Amygdala (tissue), 56 donors: ENCODE measurements at regions not wholly inside any gene's neighbourhood (a gene's known extent, or its start where the extent isn't known, plus 50 kb on each side); places are given as distances from the start of the nearest gene placed in this dataset.
"Not testable (repeated sequence)": the region's sequence is repeated elsewhere in the genome, so short reads cannot be mapped to it uniquely, and the experiment has no call there.

Experiments
- DNase-seq, 56 donors: peaks; one replicate each; lab custom pipeline; 2025; lab: John Stamatoyannopoulos, UW

DNA sequence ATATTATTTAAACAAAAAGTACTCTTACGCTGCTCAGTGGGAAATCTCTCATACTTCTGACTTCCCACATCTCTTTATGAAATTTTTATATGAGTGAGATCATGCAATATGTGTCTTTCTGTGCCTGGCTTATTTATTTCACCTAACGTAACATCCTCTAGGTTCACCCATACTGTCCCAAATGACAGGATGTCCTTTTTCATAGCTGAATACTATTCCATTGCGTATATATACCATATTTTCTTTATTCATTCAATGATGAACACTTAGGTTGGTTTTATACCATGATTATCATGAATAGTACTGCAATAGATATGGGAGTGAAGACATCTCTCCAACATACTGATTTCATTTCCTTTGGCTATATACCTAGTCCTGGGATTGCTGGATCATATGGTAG lies 57.8 kb upstream of the TPP2 start:
- no peak for DNase-seq

DNA sequence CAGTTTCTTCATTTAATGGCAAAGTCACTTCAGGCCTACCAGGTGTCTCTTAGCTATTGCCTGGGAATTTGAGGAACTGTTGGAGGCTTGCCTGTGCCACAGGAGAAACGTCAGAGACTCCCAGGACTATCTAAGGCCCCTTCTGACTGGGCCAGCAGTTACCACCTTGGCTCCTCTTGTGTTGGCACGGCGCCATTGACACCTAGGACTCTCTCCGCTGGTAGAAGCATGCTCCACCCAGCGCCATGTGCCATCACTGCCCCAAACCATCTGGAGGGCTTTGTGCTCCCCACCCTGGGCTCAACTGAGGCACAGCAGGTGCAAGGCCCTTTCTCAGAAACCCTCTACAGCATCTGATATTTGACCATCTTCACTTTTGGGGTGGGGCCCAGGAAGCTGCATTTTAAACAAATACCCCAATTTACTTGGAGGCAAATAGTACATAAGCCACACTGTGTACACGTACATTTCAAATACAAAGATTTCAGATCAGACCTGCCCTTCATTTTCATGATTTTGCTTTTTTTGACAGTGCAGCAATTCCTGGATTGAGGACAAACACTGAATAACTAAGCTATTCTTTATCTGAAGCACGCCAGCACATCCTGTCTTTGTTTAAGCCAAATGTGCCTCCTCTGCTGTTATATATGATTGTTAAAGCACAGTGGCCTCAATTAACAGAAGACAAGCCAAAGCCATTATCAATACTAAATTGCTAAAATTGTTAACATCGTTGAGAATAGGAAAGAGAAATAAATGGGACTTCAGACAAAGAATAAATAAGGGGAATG lies 59.9 kb upstream of the TPP2 start:
- no peak for DNase-seq

DNA sequence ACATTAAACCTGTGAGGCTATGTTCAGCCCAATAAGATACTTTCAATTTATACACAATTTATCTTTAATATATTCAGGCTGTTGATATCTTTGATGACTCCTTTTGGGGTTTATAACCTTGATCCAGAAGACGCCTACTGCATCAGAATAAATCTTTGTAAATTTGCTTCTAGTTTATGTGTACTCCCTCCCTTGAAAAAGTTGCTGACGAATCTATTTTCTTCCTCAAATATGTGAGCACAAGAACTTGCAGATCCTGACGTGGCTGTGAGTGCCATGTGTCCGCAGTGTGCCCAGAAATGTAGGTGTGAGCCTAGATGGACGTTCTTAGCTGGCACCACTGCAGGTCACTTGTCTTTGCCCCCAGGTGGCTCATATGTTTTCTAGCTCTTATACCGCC lies 60.6 kb upstream of the TPP2 start:
- DNase-seq = no peak

DNA sequence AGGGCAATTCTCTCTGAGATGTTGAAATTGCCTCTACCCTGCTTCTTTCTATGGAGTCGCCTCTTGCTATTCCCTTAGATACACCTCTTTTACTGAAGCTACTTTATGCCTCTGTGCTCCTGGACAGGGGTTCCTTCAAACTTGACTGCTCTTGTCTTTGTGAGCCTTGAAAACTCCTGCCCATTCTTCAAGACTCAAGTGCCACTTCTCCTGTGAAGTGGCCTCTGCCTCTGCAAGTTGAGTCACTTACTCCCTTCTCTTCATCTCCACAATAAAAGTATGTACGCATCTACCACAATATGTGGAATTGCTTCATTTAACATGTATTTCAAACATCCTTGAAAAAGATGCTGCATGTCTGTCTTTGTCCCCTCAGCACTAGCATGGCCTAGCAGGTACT lies 66.0 kb upstream of the TPP2 start:
- no peak for DNase-seq

DNA sequence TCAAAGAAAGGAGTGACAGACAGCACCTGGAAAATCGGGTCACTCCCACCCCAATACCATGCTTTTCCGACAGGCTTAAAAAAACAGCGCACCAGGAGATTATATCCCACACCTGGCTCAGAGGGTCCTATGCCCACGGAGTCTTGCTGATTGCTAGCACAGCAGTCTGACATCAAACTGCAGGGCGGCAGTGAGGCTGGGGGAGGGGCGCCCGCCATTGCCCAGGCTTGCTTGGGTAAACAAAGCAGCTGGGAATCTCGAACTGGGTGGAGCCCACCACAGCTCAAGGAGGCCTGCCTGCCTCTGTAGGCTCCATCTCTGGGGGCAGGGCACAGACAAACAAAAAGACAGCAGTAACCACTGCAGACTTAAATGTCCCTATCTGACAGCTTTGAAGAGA lies 74.5 kb upstream of the TPP2 start:
- DNase-seq = not testable (repeated sequence)

GRCh38 chr13:102517959-102518358 lies 78.8 kb upstream of the TPP2 start:
- no peak for DNase-seq

GRCh38 chr13:102510072-102510471 lies 86.7 kb upstream of the TPP2 start:
- DNase-seq = no peak

DNA sequence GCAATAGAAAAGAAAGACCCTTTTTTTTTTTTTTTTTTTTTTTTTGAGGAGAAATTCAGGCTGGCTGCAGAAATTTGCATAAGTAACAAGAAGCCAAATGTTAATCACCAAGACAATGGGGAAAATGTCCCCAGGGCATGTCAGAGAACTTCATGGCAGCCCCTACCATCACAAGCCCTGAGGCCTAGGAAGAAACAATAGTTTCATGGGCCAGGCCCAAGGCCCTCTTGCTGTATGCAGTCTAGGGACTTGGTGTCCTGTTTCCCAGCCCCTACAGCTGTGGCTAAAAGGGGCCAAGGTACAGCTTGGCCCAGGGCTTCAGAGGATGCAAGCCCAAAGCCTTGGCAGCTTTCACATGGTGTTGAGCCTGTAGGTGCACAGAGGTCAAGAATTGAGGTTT lies 88.4 kb upstream of the TPP2 start:
- DNase-seq = no peak

DNA sequence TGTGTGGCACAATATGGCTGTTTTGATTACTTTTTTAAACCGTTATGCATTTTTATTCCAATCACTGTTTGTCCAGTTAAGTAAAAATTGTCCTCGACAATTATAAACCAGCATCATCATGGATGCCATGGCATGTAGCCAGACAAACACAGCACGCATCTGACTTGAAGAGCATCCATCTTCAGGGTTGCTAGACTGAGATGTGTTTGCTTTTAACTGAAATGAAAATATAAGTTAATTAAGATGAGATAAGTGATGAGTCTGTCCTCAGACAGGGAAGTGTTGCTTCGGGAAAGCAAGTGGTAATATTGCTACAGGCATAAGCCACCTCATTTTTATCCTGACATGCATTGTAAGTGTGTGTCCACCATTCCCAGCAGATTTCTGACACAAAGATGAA lies 92.8 kb upstream of the TPP2 start:
- DNase-seq = no peak

DNA sequence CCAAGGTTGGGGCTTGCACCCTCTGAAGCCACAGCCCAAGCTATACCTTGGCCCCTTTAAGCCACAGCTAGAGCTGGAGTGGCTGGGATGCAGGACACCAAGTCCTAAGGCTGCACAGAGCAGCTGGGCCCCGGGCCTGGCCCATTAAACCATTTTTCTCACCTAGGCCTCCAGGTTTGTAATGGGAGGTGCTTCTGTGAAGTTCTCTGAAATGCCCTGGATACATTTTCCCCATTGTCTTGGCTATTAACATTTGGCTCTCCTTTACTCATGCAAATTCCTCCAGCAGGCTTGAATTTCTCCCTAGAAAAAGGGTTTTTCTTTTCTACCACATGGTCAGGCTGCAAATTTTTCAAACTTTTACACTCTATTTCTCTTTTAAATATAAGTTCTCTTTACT lies 93.8 kb upstream of the FGF14 start:
- DNase-seq = no peak

- peak in 11 of 56 donors; percentile 0 to 50 (median 16) for DNase-seq
Measured at GRCh38 chr13:102487330-102487729, 85.5 kb upstream of the FGF14 start.

GRCh38 chr13:102484329-102484728 lies 82.5 kb upstream of the FGF14 start:
- DNase-seq = no peak

DNA sequence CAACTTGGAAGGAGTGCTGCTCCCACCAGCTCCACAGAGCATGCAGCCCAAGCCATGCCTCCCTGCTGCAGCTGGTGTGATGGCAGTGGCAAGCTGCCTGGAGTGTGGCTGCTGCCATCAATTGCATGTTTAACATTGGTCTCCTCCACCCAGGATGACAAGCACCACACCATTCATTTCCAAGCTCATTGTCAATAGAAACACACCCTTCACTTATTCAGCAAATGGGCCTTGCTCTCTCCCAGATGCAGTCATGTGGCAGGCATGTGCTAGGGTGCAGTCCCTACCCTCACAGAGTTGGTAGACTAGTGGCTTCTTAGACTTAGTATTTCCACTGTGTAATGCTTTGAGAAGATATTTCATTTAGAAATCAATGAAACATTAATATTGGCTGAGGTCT lies 70.8 kb upstream of the FGF14 start:
- no peak for DNase-seq

DNA sequence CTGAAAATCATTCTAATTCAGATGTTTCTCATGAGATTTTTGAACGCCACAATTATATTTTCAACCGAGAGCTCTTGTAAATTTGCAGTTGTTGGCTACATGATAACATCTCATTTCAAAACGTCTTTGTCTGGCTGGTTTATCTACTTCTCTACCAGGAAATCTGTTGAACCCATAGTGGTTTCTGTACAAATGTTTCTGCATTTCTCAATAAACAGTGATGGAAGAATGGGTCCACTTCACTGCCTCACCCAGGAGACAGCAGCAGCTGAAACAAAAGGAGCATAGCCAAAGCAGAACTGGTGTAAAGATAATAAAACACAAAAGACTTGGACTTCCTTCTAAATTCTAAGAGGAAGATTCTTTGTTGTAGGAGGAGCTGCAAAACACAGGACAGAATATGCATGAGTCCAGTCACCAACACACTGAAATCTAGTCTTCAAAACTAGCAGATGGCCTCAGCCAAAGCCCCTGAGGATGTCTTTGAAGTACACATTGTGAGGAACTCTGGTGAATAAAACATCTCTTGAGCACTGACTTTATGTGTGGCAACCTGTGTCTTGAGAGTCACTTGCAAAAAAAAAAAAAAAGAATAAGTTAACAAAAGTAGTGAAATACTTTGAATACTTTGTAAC lies 68.6 kb upstream of the FGF14 start:
- no peak for DNase-seq

- no peak for DNase-seq
Measured at GRCh38 chr13:102466610-102467190, 64.9 kb upstream of the FGF14 start.

GRCh38 chr13:102462570-102462969 lies 60.7 kb upstream of the FGF14 start:
- DNase-seq = no peak

DNA sequence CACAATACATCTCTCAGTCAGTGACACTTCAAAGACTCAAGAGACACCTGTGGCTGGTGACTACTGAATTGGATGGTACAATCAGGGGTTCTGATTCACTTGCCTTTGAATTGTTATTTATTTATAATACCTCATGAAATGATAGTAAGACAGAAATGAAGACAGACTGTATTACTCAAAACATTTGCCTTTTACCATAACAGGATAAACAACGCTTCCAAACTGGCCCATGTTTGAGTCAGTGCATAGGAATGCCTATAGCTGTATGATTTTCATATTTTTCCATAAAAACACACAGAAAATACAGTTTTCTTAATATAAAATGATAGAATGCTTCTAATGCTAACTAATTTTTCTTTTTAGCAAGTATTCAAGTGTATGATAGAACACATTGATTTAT lies 59.5 kb upstream of the FGF14 start:
- DNase-seq = no peak

- DNase-seq = no peak
Measured at GRCh38 chr13:102460806-102461205, 59.0 kb upstream of the FGF14 start.

- DNase-seq = no peak
Measured at GRCh38 chr13:102452836-102453235, 51.0 kb upstream of the FGF14 start.
